HAP-1 (cell line): ENCODE measurements at regions not wholly inside any gene's neighbourhood (a gene's known extent, or its start where the extent isn't known, plus 50 kb on each side); places are given as distances from the start of the nearest gene placed in this dataset.
A peak's percentile ranks its signal among the peaks of the same experiment; 100 is the strongest.

Experiments
- DNase-seq, 2 experiments: peaks; one replicate each; pipeline ENCODE4 v3.0.0-alpha.2; 2016 to 2020; ENCODE audit warnings: low spot score in 2 of 2
- H3K27me3 ChIP-seq: fragments of 250-450 bp; sonication (Bioruptor Pico); 2 replicates; pipeline ENCODE4 v1.5.1; 2020; ENCODE audit warnings: low read depth, mild to moderate bottlenecking, moderate library complexity
- H3K36me3 ChIP-seq: fragments of 250-450 bp; sonication (Bioruptor Pico); replicated peaks from 2 replicates; pipeline ENCODE4 v1.5.1; 2020; ENCODE audit warnings: mild to moderate bottlenecking
- H3K4me1 ChIP-seq: fragments of 250-450 bp; sonication (Bioruptor Pico); 2 replicates; pipeline ENCODE4 v1.5.1; 2020; ENCODE audit warnings: mild to moderate bottlenecking
- H3K4me3 ChIP-seq: fragments of 250-450 bp; sonication (Bioruptor Pico); 2 replicates; pipeline ENCODE4 v1.5.1; 2020; ENCODE audit warnings: mild to moderate bottlenecking, moderate library complexity
- H3K9me3 ChIP-seq: fragments of 250-450 bp; sonication (Bioruptor Pico); 2 replicates; pipeline ENCODE4 v1.5.1; 2020; ENCODE audit warnings: mild to moderate bottlenecking, moderate library complexity
- in situ Hi-C: fragments of 300-500 bp; cut with MboI; formaldehyde crosslinking; loops from 3 replicates; pipeline ENCODE4 v1.14.3; 2020; ENCODE audit warnings: low sequenced_read_pairs, inconsistent platforms, mixed read lengths

GRCh38 chr10:21159669-21160068, 262.6 kb upstream of the NEBL start:
- H3K4me1 ChIP-seq: peaks cover 14% of the 10 kb centered on the region
- in situ Hi-C loops: no loop called here

GRCh38 chr10:21158301-21158700, 261.2 kb upstream of the NEBL start:
- Histone ChIP-seq H3K27me3 (no peaks in the 10 kb centered on the region), H3K9me3 (no peaks in the 10 kb centered on the region), H3K4me1 (peaks cover 14% of the 10 kb centered on the region), H3K36me3 (no peaks in the 10 kb centered on the region), H3K4me3 (no peak overlapping the region)
- DNase-seq: no peak
- in situ Hi-C loops: no loop called here

More at GRCh38 chr10:21159669-21160068, 262.6 kb upstream of the NEBL start:
- no peak overlapping the region for H3K4me3 ChIP-seq
- no peak for DNase-seq
- no peaks in the 10 kb centered on the region for H3K36me3 ChIP-seq
- no peaks in the 10 kb centered on the region for H3K9me3 ChIP-seq
- no peaks in the 10 kb centered on the region for H3K27me3 ChIP-seq

- no peak for DNase-seq
- no peaks in the 10 kb centered on the region for H3K36me3 ChIP-seq
- no peak overlapping the region for H3K4me3 ChIP-seq
- in situ Hi-C loops: no loop called here
- no peaks in the 10 kb centered on the region for H3K27me3 ChIP-seq
- peaks cover 14% of the 10 kb centered on the region for H3K4me1 ChIP-seq
- no peaks in the 10 kb centered on the region for H3K9me3 ChIP-seq
Measured at GRCh38 chr10:21157664-21158063, 260.6 kb upstream of the NEBL start.

- in situ Hi-C loops: no loop called here
- no peak for DNase-seq
- Histone ChIP-seq H3K27me3 (no peaks in the 10 kb centered on the region), H3K9me3 (no peaks in the 10 kb centered on the region), H3K4me1 (peaks cover 12% of the 10 kb centered on the region), H3K36me3 (no peaks in the 10 kb centered on the region), H3K4me3 (no peak overlapping the region)
Measured at GRCh38 chr10:21150166-21150565, 253.1 kb upstream of the NEBL start.

- H3K9me3 ChIP-seq: no peaks in the 10 kb centered on the region
- H3K4me1 ChIP-seq: peaks cover 13% of the 10 kb centered on the region
- H3K27me3 ChIP-seq: no peaks in the 10 kb centered on the region
- in situ Hi-C loops: no loop called here
- DNase-seq: no peak
- H3K36me3 ChIP-seq: no peaks in the 10 kb centered on the region
- no peak overlapping the region for H3K4me3 ChIP-seq
Measured at GRCh38 chr10:21146436-21146789, 249.3 kb upstream of the NEBL start.

GRCh38 chr10:21145751-21146435, 248.8 kb upstream of the NEBL start:
- peak; percentile 49 to 58 for DNase-seq
- H3K36me3 ChIP-seq: no peaks in the 10 kb centered on the region
- no peaks in the 10 kb centered on the region for H3K27me3 ChIP-seq
- H3K4me1 ChIP-seq: peaks cover 13% of the 10 kb centered on the region
- in situ Hi-C loops: no loop called here
- H3K4me3 ChIP-seq: no peak overlapping the region
- no peaks in the 10 kb centered on the region for H3K9me3 ChIP-seq

- Histone ChIP-seq H3K27me3 (no peaks in the 10 kb centered on the region), H3K9me3 (no peaks in the 10 kb centered on the region), H3K36me3 (no peaks in the 10 kb centered on the region), H3K4me3 (no peak overlapping the region), H3K4me1 (peaks cover 13% of the 10 kb centered on the region)
- in situ Hi-C loops: no loop called here
- no peak for DNase-seq
Measured at GRCh38 chr10:21144047-21144446, 246.9 kb upstream of the NEBL start.

- no peak for DNase-seq
- H3K4me3 ChIP-seq: no peak overlapping the region
- no peaks in the 10 kb centered on the region for H3K36me3 ChIP-seq
- no peaks in the 10 kb centered on the region for H3K9me3 ChIP-seq
- H3K27me3 ChIP-seq: no peaks in the 10 kb centered on the region
- in situ Hi-C loops: no loop called here
- peaks cover 13% of the 10 kb centered on the region for H3K4me1 ChIP-seq
Measured at GRCh38 chr10:21141946-21142492, 244.9 kb upstream of the NEBL start.

- no peaks in the 10 kb centered on the region for H3K27me3 ChIP-seq
- H3K36me3 ChIP-seq: no peaks in the 10 kb centered on the region
- H3K4me3 ChIP-seq: no peak overlapping the region
- in situ Hi-C loops: no loop called here
- H3K4me1 ChIP-seq: no peaks in the 10 kb centered on the region
- H3K9me3 ChIP-seq: no peaks in the 10 kb centered on the region
- no peak for DNase-seq
Measured at GRCh38 chr10:21138769-21139340, 241.7 kb upstream of the NEBL start.

GRCh38 chr10:21135023-21135931, 238.2 kb upstream of the NEBL start:
- Histone ChIP-seq H3K9me3 (no peaks in the 10 kb centered on the region), H3K36me3 (no peaks in the 10 kb centered on the region), H3K4me3 (no peak overlapping the region), H3K27me3 (no peaks in the 10 kb centered on the region), H3K4me1 (no peaks in the 10 kb centered on the region)
- no peak for DNase-seq
- in situ Hi-C loops: no loop called here

GRCh38 chr10:21134645-21135022, 237.5 kb upstream of the NEBL start:
- Histone ChIP-seq H3K27me3 (no peaks in the 10 kb centered on the region), H3K4me1 (no peaks in the 10 kb centered on the region), H3K4me3 (no peak overlapping the region), H3K36me3 (no peaks in the 10 kb centered on the region), H3K9me3 (no peaks in the 10 kb centered on the region)
- in situ Hi-C loops: no loop called here
- no peak for DNase-seq

GRCh38 chr10:21130683-21131442, 233.8 kb upstream of the NEBL start:
- Histone ChIP-seq H3K4me1 (no peaks in the 10 kb centered on the region), H3K27me3 (no peaks in the 10 kb centered on the region), H3K9me3 (no peaks in the 10 kb centered on the region), H3K36me3 (no peaks in the 10 kb centered on the region), H3K4me3 (no peak overlapping the region)
- no peak for DNase-seq
- in situ Hi-C loops: no loop called here

GRCh38 chr10:21130108-21130507, 233.0 kb upstream of the NEBL start:
- H3K4me3 ChIP-seq: no peak overlapping the region
- H3K27me3 ChIP-seq: no peaks in the 10 kb centered on the region
- in situ Hi-C loops: no loop called here
- no peaks in the 10 kb centered on the region for H3K4me1 ChIP-seq
- no peak for DNase-seq
- H3K36me3 ChIP-seq: no peaks in the 10 kb centered on the region
- no peaks in the 10 kb centered on the region for H3K9me3 ChIP-seq
